Spleen (tissue), 11 donors: ENCODE measurements at regions not wholly inside any gene's neighbourhood (a gene's known extent, or its start where the extent isn't known, plus 50 kb on each side); places are given as distances from the start of the nearest gene placed in this dataset.
"Not testable (repeated sequence)": the region's sequence is repeated elsewhere in the genome, so short reads cannot be mapped to it uniquely, and the experiment has no call there.

Experiments used
- DNase-seq: peaks from one replicate; pipeline ENCODE4 v3.0.0-alpha.2; 2020
- H3K27ac ChIP-seq, 8 donors: fragments of 200-600 bp; sonication (generic) in 7 of 8; 1 replicate in 4 of 8; 2 replicates in 4 of 8; pipeline versions ENCODE4 v1.5.0 to v1.8.0; 2016 to 2021; ENCODE audit warnings: inconsistent platforms in 4 of 8, mild to moderate bottlenecking in 4 of 8, moderate library complexity in 1 of 8
- H3K27me3 ChIP-seq, 7 donors: fragments of 200-600 bp; sonication (generic) in 6 of 7; replicated peaks in 1 of 7; 1 replicate in 4 of 7; 2 replicates in 3 of 7; pipeline versions ENCODE4 v1.5.0 to v1.8.0; 2016 to 2021; ENCODE audit warnings: inconsistent platforms in 3 of 7, mild to moderate bottlenecking in 1 of 7
- H3K36me3 ChIP-seq, 6 donors: fragments of 200-600 bp; sonication (generic) in 5 of 6; 1 replicate in 4 of 6; 2 replicates in 2 of 6; pipeline versions ENCODE4 v1.5.0 to v1.8.0; 2016 to 2021; ENCODE audit warnings: inconsistent platforms in 2 of 6
- H3K4me1 ChIP-seq, 6 donors: fragments of 200-600 bp; sonication (generic) in 5 of 6; 1 replicate in 3 of 6; 2 replicates in 3 of 6; pipeline versions ENCODE4 v1.5.0 to v1.8.0; 2016 to 2021; ENCODE audit warnings: inconsistent platforms in 3 of 6
- H3K4me3 ChIP-seq, 8 donors: fragments of 200-600 bp; sonication (generic) in 7 of 8; 1 replicate in 4 of 8; 2 replicates in 4 of 8; pipeline versions ENCODE4 v1.5.0 to v1.8.0; 2016 to 2021; ENCODE audit warnings: inconsistent platforms in 4 of 8, mild to moderate bottlenecking in 4 of 8, moderate library complexity in 2 of 8
- H3K9me3 ChIP-seq, 8 donors: fragments of 200-600 bp; sonication (generic) in 7 of 8; 1 replicate in 4 of 8; 2 replicates in 4 of 8; pipeline versions ENCODE4 v1.5.0 to v1.8.0; 2016 to 2021; ENCODE audit warnings: inconsistent platforms in 4 of 8
- CTCF ChIP-seq, 11 experiments: fragments of 200-600 bp in 7 of 11; fragments of 450-650 bp in 4 of 11; sonication (generic) in 4 of 11; IDR thresholded peaks in 8 of 11; conservative IDR thresholded peaks in 3 of 11; 1 replicate in 7 of 11; 2 replicates in 4 of 11; pipeline versions ENCODE4 v1.4.0 to v1.8.0; 2016 to 2021; ENCODE audit warnings: antibody characterized with exemption in 11 of 11, inconsistent platforms in 4 of 11, mild to moderate bottlenecking in 1 of 11
- POLR2A ChIP-seq, 3 donors: fragments of 450-650 bp; IDR thresholded peaks; one replicate each; pipeline ENCODE4 v1.5.1; 2017; ENCODE audit warnings: antibody characterized with exemption in 3 of 3, mild to moderate bottlenecking in 1 of 3
- POLR2AphosphoS5 ChIP-seq, 3 donors: sonication (generic); formaldehyde crosslinking; IDR thresholded peaks; one replicate each; pipeline ENCODE4 v1.5.1; 2017; ENCODE audit warnings: antibody characterized with exemption in 3 of 3
- WGBS, 5 donors: extraction: QIAGEN DNeasy Blood & Tissue Kit in 3 of 5; methylation state at CpG; one replicate each; pipeline versions ENCODE4 v1.1.5 to v1.1.7; 2013 to 2018; 5-methylcytosine and 5-hydroxymethylcytosine counted together
- intact Hi-C: fragments of 100-400 bp; cut with DNase I; formaldehyde crosslinking; loops from one replicate; pipeline ENCODE4 v1.15.0; 2023; ENCODE audit warnings: low total_unique reads
- donor health status: healthy with polysubstance abuse.
- donor health status: DM: no; HTN: no; CAD: no; lungs with moderate emphysema.
- donor health status: DM: no; HTN: no; CAD: no.
- donor health status: Bipolar disorder and iron deficiency.
- donor health status: healthy.
- donor health status: DM: no; HTN: no; CAD: no.
- donor health status: DM: yes; HTN: yes; CAD: no.

DNA sequence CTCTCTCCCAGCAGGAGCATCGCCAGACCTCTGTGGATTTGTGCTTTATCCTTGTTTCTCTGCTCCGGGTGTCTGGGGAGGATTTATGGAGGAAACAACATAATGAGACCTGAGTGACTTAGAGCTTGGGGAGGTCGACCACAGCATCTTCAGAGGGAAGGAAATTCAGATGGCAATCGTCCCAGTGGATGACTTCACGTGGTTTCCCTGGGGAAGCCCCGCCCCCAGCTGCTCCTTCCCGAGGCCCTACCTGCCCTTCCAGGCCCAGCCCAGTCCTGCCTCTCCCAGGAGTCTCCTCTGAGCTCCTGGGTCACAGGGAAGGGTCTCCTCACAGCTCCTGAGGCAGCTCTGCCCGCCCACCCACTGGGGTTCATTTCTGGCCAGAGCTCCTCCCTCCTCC lies 430.3 kb upstream of the SULF2 start:
- 6 to 27% (median 22%) methylated on average over 7 to 8 of the region's 8 CpGs for WGBS, 5 donors
- no peaks in the 10 kb centered on the region for H3K36me3 ChIP-seq
- H3K9me3 ChIP-seq = no peaks in the 10 kb centered on the region
- H3K4me1 ChIP-seq = no peaks in the 10 kb centered on the region
- DNase-seq = no peak
- no peak overlapping the region for H3K4me3 ChIP-seq
- TF ChIP-seq CTCF (IDR thresholded peaks at IDR 0.05 in 8 of 11, conservative IDR thresholded peaks at IDR 0.05 in 3 of 11) (no peak), POLR2A (IDR thresholded peaks at IDR 0.05) (no peak), POLR2AphosphoS5 (IDR thresholded peaks at IDR 0.05) (no peak)
- intact Hi-C loops = no loop called here
- H3K27me3 ChIP-seq = peaks cover 0 to 17% (median 0%) of the 10 kb centered on the region in 7 donors
- no peak overlapping the region for H3K27ac ChIP-seq

DNA sequence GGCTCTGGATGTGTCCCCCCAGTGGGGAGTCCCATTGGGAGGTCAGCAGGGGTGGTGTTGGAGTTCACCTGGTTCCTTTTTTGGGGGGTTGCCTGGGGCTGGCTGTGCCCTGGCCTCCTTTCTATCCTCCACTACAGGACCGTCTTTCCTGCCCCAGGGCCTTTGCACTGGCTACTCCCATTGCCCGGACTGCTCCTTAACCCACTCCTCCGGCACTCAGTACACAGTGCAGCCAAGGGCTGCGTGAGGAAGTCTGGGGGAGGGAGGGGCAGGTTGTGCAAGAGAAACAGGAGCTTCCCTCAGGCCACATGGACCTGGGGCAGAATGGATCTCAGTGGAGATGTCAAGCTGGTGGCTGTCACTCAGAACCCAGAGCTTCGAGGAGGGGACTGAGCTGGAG lies 429.3 kb upstream of the SULF2 start:
- Histone ChIP-seq H3K4me3 (no peak overlapping the region), H3K27ac (no peak overlapping the region), H3K9me3 (no peaks in the 10 kb centered on the region), H3K36me3 (no peaks in the 10 kb centered on the region), H3K4me1 (no peaks in the 10 kb centered on the region), H3K27me3 (peaks cover 0 to 22% (median 0%) of the 10 kb centered on the region in 7 donors)
- DNase-seq = no peak
- 38 to 92% (median 57%) methylated on average over 4 to 5 of the region's 5 CpGs for WGBS, 5 donors
- intact Hi-C loops = no loop called here
- TF ChIP-seq POLR2AphosphoS5 (IDR thresholded peaks at IDR 0.05) (no peak), CTCF (IDR thresholded peaks at IDR 0.05 in 8 of 11, conservative IDR thresholded peaks at IDR 0.05 in 3 of 11) (no peak), POLR2A (IDR thresholded peaks at IDR 0.05) (no peak)

- intact Hi-C loops, H3K36me3 ChIP-seq, H3K27ac ChIP-seq, H3K9me3 ChIP-seq, H3K4me3 ChIP-seq, H3K4me1 ChIP-seq, DNase-seq: not testable (repeated sequence)
- peaks cover 0 to 22% (median 0%) of the 10 kb centered on the region in 7 donors for H3K27me3 ChIP-seq
- 37 to 73% (median 58%) methylated on average over 8 to 12 of the region's 12 CpGs for WGBS, 5 donors
Measured at GRCh38 chr20:48213635-48214034, 428.4 kb upstream of the SULF2 start.

DNA sequence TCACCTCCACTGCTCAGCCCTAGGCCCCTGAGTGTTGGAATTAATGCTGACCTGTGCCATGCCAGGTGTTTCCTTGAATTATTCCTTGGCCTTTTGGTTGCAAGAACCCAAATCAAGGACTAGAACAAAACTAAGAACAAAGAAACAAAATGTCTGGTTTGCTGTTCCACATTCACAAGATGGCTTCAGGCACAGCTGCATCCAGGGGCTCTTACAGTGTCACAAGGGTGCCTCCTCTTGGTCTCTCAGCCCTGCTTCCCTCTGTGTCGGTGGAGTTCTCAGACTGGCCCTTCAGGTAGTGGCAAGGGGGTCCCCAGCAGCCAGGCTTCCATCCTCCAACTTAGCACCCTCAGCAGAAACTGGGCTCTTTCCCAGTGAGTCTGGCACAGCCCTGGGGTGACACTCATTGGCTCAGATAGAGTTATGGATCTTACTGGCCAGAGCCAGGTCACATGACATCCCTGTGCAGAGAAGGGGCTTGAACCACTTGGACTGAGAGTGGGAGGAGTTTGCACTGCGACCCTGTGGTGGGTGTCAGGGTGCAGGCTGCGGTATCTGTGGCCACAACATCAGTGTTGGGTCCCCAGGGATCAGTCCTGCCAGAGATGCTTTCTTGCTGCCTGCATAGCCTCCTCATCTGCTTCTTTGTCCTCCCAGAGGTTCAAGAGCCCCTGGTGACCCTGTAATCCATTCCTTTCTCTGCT lies 427.7 kb upstream of the SULF2 start:
- no peak for TF ChIP-seq POLR2A (IDR thresholded peaks at IDR 0.05)
- no peak for TF ChIP-seq POLR2AphosphoS5 (IDR thresholded peaks at IDR 0.05)
- no peak for TF ChIP-seq CTCF (IDR thresholded peaks at IDR 0.05 in 8 of 11, conservative IDR thresholded peaks at IDR 0.05 in 3 of 11)
- H3K27me3 ChIP-seq = peaks cover 0 to 22% (median 0%) of the 10 kb centered on the region in 7 donors
- DNase-seq = no peak
- no peaks in the 10 kb centered on the region for H3K4me1 ChIP-seq
- no peak overlapping the region for H3K4me3 ChIP-seq
- H3K36me3 ChIP-seq = no peaks in the 10 kb centered on the region
- 76 to 88% (median 81%) methylated on average over 3 of the region's 3 CpGs for WGBS, 5 donors
- intact Hi-C loops = no loop called here
- no peak overlapping the region for H3K27ac ChIP-seq
- H3K9me3 ChIP-seq = no peaks in the 10 kb centered on the region
